K562 (cell line): ENCODE measurements at regions not wholly inside any gene's neighbourhood (a gene's known extent, or its start where the extent isn't known, plus 50 kb on each side); places are given as distances from the start of the nearest gene placed in this dataset.

Experiments
- ATAC-seq: fragments of 200-7000 bp; cut with Tn5 transposase; 3 replicates; pipeline ENCODE4 v1.9.1; 2020; ENCODE audit warnings: moderate library complexity
- BruUV-seq: library from RNA; stranded (reverse); fragments of 400-500 nt; replicated peaks from 2 replicates; lab custom pipeline; 2021; lab: Mats Ljungman, UMichigan
- CTCF ChIA-PET: fragments of 300-600 bp; formaldehyde crosslinking; extraction: SDS; loops from one replicate; lab custom pipeline; 2021; ENCODE audit warnings: low intra/inter-chr PET ratio; lab: Yijun Ruan, JAX
- POLR2A ChIA-PET: fragments of 300-600, 350-650 bp; sonication (Branson Sonifier 250); formaldehyde crosslinking; extraction: SDS; loops from one replicate; lab custom pipeline; 2021; ENCODE audit warnings: antibody characterized with exemption, inconsistent platforms; lab: Yijun Ruan, JAX
- DNase-seq, 4 experiments: peaks; one replicate each; pipeline versions ENCODE4 v3.0.0 to v3.0.0-alpha.2; 2011 to 2018; ENCODE audit warnings: low spot score in 3 of 4, mixed read lengths in 3 of 4; ENCODE audit errors: extremely low read depth in 1 of 4
- FAIRE-seq: peaks from 2 replicates; lab custom pipeline; 2011; peaks lifted over from hg19 to GRCh38; lab: Jason Lieb, UNC
- H2AFZ ChIP-seq: 2 replicates; pipeline ENCODE4 v1.6.0; 2011; ENCODE audit warnings: low read depth, low read length, control low read depth, inconsistent platforms
- H3K27ac ChIP-seq: fragments of 200-600 bp; 3 replicates; pipeline ENCODE4 v1.8.0; 2011; ENCODE audit warnings: low read depth, mild to moderate bottlenecking, control low read depth, inconsistent platforms, low read length, moderate library complexity, mixed read lengths; ENCODE audit errors: extremely low read depth
- H3K27me3 ChIP-seq, 2 experiments: fragments of 300-600 bp in 1 of 2; 2 replicates in 1 of 2; 3 replicates in 1 of 2; pipeline versions ENCODE4 v1.6.0 to v1.8.0; 2011; ENCODE audit warnings: inconsistent platforms in 2 of 2, low read length in 2 of 2, mild to moderate bottlenecking in 1 of 2, mixed read lengths in 1 of 2, moderate library complexity in 1 of 2; ENCODE audit not compliant: control insufficient read depth in 2 of 2, insufficient read depth in 2 of 2
- H3K36me3 ChIP-seq: fragments of 300-600 bp; 3 replicates; pipeline ENCODE4 v1.8.0; 2011; ENCODE audit warnings: mild to moderate bottlenecking, low read length, inconsistent platforms; ENCODE audit not compliant: control insufficient read depth, insufficient read depth
- H3K4me1 ChIP-seq, 2 experiments: fragments of 200-600 bp in 1 of 2; replicated peaks in 1 of 2; 2 replicates in 1 of 2; 3 replicates in 1 of 2; pipeline versions ENCODE4 v1.5.1 to v1.8.0; 2011; ENCODE audit warnings: inconsistent platforms in 2 of 2, low read length in 2 of 2, mild to moderate bottlenecking in 1 of 2, mixed read lengths in 1 of 2, moderate library complexity in 1 of 2; ENCODE audit not compliant: control insufficient read depth in 2 of 2, insufficient read depth in 2 of 2
- H3K4me2 ChIP-seq: 2 replicates; pipeline ENCODE4 v1.6.1; 2011; ENCODE audit warnings: low read length, control low read depth, inconsistent platforms, mixed read lengths; ENCODE audit not compliant: insufficient read depth
- H3K4me3 ChIP-seq: fragments of 200-600 bp; sonication (generic), shearing (Covaris generic); 2 replicates; pipeline ENCODE4 v1.5.1; 2016; ENCODE audit warnings: control low read depth, inconsistent platforms
- H3K79me2 ChIP-seq: fragments of 200-600 bp; 3 replicates; pipeline ENCODE4 v1.8.0; 2011; ENCODE audit warnings: low read length, inconsistent platforms; ENCODE audit not compliant: control insufficient read depth, insufficient read depth
- H3K9ac ChIP-seq, 2 experiments: 2 replicates each; pipeline versions ENCODE4 v1.6.0 to v1.6.1; 2011; ENCODE audit warnings: low read depth in 2 of 2, low read length in 2 of 2, control low read depth in 1 of 2, inconsistent platforms in 1 of 2, mild to moderate bottlenecking in 1 of 2, mixed read lengths in 1 of 2; ENCODE audit not compliant: insufficient read depth in 1 of 2
- H3K9me1 ChIP-seq: one replicate; pipeline ENCODE4 v1.6.0; 2011; ENCODE audit warnings: inconsistent platforms, mild to moderate bottlenecking, low read length, moderate library complexity; ENCODE audit not compliant: control insufficient read depth, insufficient read depth
- H3K9me3 ChIP-seq: replicated peaks from 2 replicates; pipeline ENCODE4 v1.5.1; 2011; ENCODE audit warnings: low read depth, low read length, inconsistent platforms; ENCODE audit not compliant: control insufficient read depth, insufficient read depth
- H4K20me1 ChIP-seq: replicated peaks from 2 replicates; pipeline ENCODE4 v1.6.1; 2011; ENCODE audit warnings: low read length, inconsistent platforms, mixed read lengths; ENCODE audit not compliant: control insufficient read depth, insufficient read depth
- ARID4B ChIP-seq: sonication (generic); formaldehyde crosslinking; IDR thresholded peaks from 2 replicates; pipeline ENCODE4 v1.8.0; 2022; ENCODE audit warnings: mild to moderate bottlenecking, missing genetic modification reagents
- USF1 ChIP-seq: sonication (generic); formaldehyde crosslinking; IDR thresholded peaks from 2 replicates; pipeline ENCODE4 v1.9.0; 2022; ENCODE audit warnings: mild to moderate bottlenecking, missing genetic modification reagents
- ZNF239 ChIP-seq: fragments of 250-450 bp; sonication (Bioruptor Pico); IDR thresholded peaks from 2 replicates; pipeline ENCODE4 v1.4.0; 2020; ENCODE audit warnings: mild to moderate bottlenecking
- ZNF431 ChIP-seq: sonication (generic); formaldehyde crosslinking; IDR thresholded peaks from 2 replicates; pipeline ENCODE4 v1.8.0; 2022; ENCODE audit warnings: mild to moderate bottlenecking, missing genetic modification reagents
- WGBS: fragments of 100-300 bp; shearing (Covaris generic); methylation state at CpG from one replicate; pipeline ENCODE4 v1.1.6; 2016; ENCODE audit warnings: low coverage, mixed read lengths; ENCODE audit not compliant: insufficient coverage; ENCODE audit errors: missing lambda C conversion rate; 5-methylcytosine and 5-hydroxymethylcytosine counted together
- in situ Hi-C: fragments of 300-500 bp; cut with MboI; formaldehyde crosslinking; loops from 4 replicates; pipeline ENCODE4 v1.15.0; 2018; ENCODE audit warnings: inconsistent platforms, mixed read lengths
- intact Hi-C: fragments of 100-400 bp; cut with micrococcal nuclease; formaldehyde crosslinking; loops from 2 replicates; pipeline ENCODE4 v1.14.2; 2022

DNA sequence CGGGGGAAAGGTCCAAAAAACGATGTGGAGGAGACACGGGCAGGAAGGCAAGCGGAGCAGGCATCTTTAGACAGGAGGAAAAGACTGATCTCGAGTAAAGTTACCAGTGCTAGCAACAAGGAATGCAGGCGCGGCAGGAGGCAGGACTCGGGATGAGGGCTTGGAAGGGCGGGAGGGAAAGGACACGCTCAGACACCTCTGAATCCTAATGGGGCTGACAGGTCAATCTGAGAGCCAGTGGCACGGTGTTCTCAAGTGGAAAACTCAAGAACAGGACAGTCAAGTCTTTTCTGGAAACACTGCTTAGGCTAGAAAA lies 155.3 kb upstream of the COBL start:
- no TSS peak for BruUV-seq
- TF ChIP-seq ARID4B (CRISPR knock-in tag) (no peak), ZNF239 (CRISPR knock-in tag) (no peak), USF1 (CRISPR knock-in tag) (no peak), ZNF431 (CRISPR knock-in tag) (no peak)
- intact Hi-C loops (no loop called here), in situ Hi-C loops (no loop called here)
- Histone ChIP-seq H3K4me2 (no peak overlapping the region), H4K20me1 (no peaks in the 10 kb centered on the region), H3K9ac (no peak overlapping the region), H3K79me2 (no peaks in the 10 kb centered on the region), H3K27me3 (peaks cover 0 to 13% of the 10 kb centered on the region in 2 experiments; a peak in 2 of 5 replicates), H3K4me3 (no peak overlapping the region), H2AFZ (no peak overlapping the region), H3K36me3 (no peaks in the 10 kb centered on the region), H3K9me3 (no peaks in the 10 kb centered on the region), H3K9me1 (no peaks in the 10 kb centered on the region), H3K27ac (no peak overlapping the region), H3K4me1 (no peaks in the 10 kb centered on the region)
- WGBS, result 1% methylated on average over 11 of the region's 11 CpGs
- ChIA-PET CTCF (no interaction called here), POLR2A (no interaction called here)
- FAIRE-seq, result no peak
- DNase-seq, result no peak
- no peak for ATAC-seq
